H9 (cell line): ENCODE measurements at regions not wholly inside any gene's neighbourhood (a gene's known extent, or its start where the extent isn't known, plus 50 kb on each side); places are given as distances from the start of the nearest gene placed in this dataset.

Experiments used
- DNase-seq: peaks from one replicate; pipeline ENCODE4 v3.0.0-alpha.2; 2017
- H2AFZ ChIP-seq: one replicate; pipeline ENCODE4 v1.6.1; 2013; ENCODE audit warnings: mild to moderate bottlenecking, low read length, control low read depth, moderate library complexity
- H2AK5ac ChIP-seq: 2 replicates; pipeline ENCODE4 v1.6.1; 2013; ENCODE audit warnings: low read length, control low read depth, mixed read lengths; ENCODE audit not compliant: insufficient read length
- H2BK120ac ChIP-seq: one replicate; pipeline ENCODE4 v1.6.1; 2013; ENCODE audit warnings: low read depth, mild to moderate bottlenecking, low read length, control low read depth, inconsistent platforms; ENCODE audit not compliant: poor library complexity, severe bottlenecking
- H2BK12ac ChIP-seq: 2 replicates; pipeline ENCODE4 v1.6.1; 2013; ENCODE audit warnings: low read length, control low read depth, mixed read lengths, low read depth; ENCODE audit not compliant: insufficient read length
- H2BK15ac ChIP-seq: 2 replicates; pipeline ENCODE4 v1.6.1; 2013; ENCODE audit warnings: low read depth, low read length, control low read depth
- H2BK20ac ChIP-seq: one replicate; pipeline ENCODE4 v1.6.1; 2013; ENCODE audit warnings: low read depth, mild to moderate bottlenecking, low read length, control low read depth, inconsistent platforms; ENCODE audit not compliant: poor library complexity, severe bottlenecking
- H2BK5ac ChIP-seq: 2 replicates; pipeline ENCODE4 v1.6.1; 2013; ENCODE audit warnings: low read length, control low read depth, mixed read lengths; ENCODE audit not compliant: insufficient read length
- H3K14ac ChIP-seq: 2 replicates; pipeline ENCODE4 v1.6.1; 2013; ENCODE audit warnings: low read length, control low read depth; ENCODE audit not compliant: insufficient read depth
- H3K18ac ChIP-seq: 2 replicates; pipeline ENCODE4 v1.6.1; 2013; ENCODE audit warnings: low read depth, mild to moderate bottlenecking, mixed read lengths, low read length, control low read depth; ENCODE audit not compliant: insufficient read length
- H3K23ac ChIP-seq: 2 replicates; pipeline ENCODE4 v1.6.1; 2013; ENCODE audit warnings: low read length, control low read depth, mixed read lengths, low read depth; ENCODE audit not compliant: insufficient read length
- H3K23me2 ChIP-seq: 2 replicates; pipeline ENCODE4 v1.6.1; 2013; ENCODE audit warnings: low read depth, mild to moderate bottlenecking, mixed read lengths, low read length, control low read depth; ENCODE audit not compliant: insufficient read length, poor library complexity, severe bottlenecking
- H3K27ac ChIP-seq: 2 replicates; pipeline ENCODE4 v1.5.1; 2013; ENCODE audit warnings: low read length, control low read depth, mixed read lengths, low read depth; ENCODE audit not compliant: insufficient read length
- H3K27me3 ChIP-seq: 2 replicates; pipeline ENCODE4 v1.6.1; 2013; ENCODE audit warnings: low read length, control low read depth, inconsistent platforms; ENCODE audit not compliant: insufficient read depth
- H3K4ac ChIP-seq: 2 replicates; pipeline ENCODE4 v1.6.1; 2013; ENCODE audit warnings: low read depth, mild to moderate bottlenecking, control low read depth, inconsistent platforms, low read length, moderate library complexity
- H3K4me1 ChIP-seq: 2 replicates; pipeline ENCODE4 v1.6.1; 2013; ENCODE audit warnings: low read length, control low read depth, inconsistent platforms; ENCODE audit not compliant: insufficient read depth
- H3K4me2 ChIP-seq: 2 replicates; pipeline ENCODE4 v1.6.1; 2013; ENCODE audit warnings: low read length, control low read depth, mixed read lengths; ENCODE audit not compliant: insufficient read length, insufficient read depth
- H3K56ac ChIP-seq: 2 replicates; pipeline ENCODE4 v1.6.1; 2013; ENCODE audit warnings: low read depth, mild to moderate bottlenecking, mixed read lengths, low read length, control low read depth; ENCODE audit not compliant: insufficient read length
- H3K79me1 ChIP-seq: 2 replicates; pipeline ENCODE4 v1.6.1; 2013; ENCODE audit warnings: low read depth, mild to moderate bottlenecking, moderate library complexity, low read length, control low read depth, inconsistent platforms; ENCODE audit not compliant: insufficient read depth, poor library complexity, severe bottlenecking
- H3K79me2 ChIP-seq: 2 replicates; pipeline ENCODE4 v1.6.1; 2013; ENCODE audit warnings: low read length, control low read depth, inconsistent platforms; ENCODE audit not compliant: insufficient read depth
- H3K9ac ChIP-seq: 2 replicates; pipeline ENCODE4 v1.6.1; 2013; ENCODE audit warnings: low read length, control low read depth, mixed read lengths; ENCODE audit not compliant: insufficient read length; ENCODE audit errors: extremely low read depth
- H3K9me3 ChIP-seq: one replicate; pipeline ENCODE4 v1.6.1; 2013; ENCODE audit warnings: low read depth, low read length, inconsistent platforms; ENCODE audit not compliant: control insufficient read depth
- H3T11ph ChIP-seq: one replicate; pipeline ENCODE4 v1.6.1; 2013; ENCODE audit warnings: mild to moderate bottlenecking, low read length, control low read depth, inconsistent platforms
- H4K20me1 ChIP-seq: one replicate; pipeline ENCODE4 v1.6.1; 2013; ENCODE audit not compliant: control insufficient read depth, insufficient read length, insufficient read depth
- H4K5ac ChIP-seq: 2 replicates; pipeline ENCODE4 v1.6.1; 2013; ENCODE audit warnings: low read depth, mild to moderate bottlenecking, mixed read lengths, low read length, control low read depth; ENCODE audit not compliant: insufficient read length
- H4K8ac ChIP-seq: replicated peaks from 2 replicates; pipeline ENCODE4 v1.6.1; 2013; ENCODE audit warnings: low read length, control low read depth, mixed read lengths, low read depth; ENCODE audit not compliant: insufficient read length
- H4K91ac ChIP-seq: 2 replicates; pipeline ENCODE4 v1.6.1; 2013; ENCODE audit warnings: low read depth, mild to moderate bottlenecking, moderate library complexity, mixed read lengths, low read length, control low read depth; ENCODE audit not compliant: insufficient read length
- H3K27ac Mint-ChIP-seq, 3 experiments: 2 replicates in 2 of 3; 3 replicates in 1 of 3; pipeline ENCODE4 v1.8.0; 2020 to 2021; ENCODE audit warnings: mixed read lengths in 3 of 3, mild to moderate bottlenecking in 1 of 3, moderate library complexity in 1 of 3
- H3K27me3 Mint-ChIP-seq: 2 replicates; pipeline ENCODE4 v1.8.0; 2021; ENCODE audit warnings: low read depth, mild to moderate bottlenecking, moderate library complexity, mixed read lengths
- H3K36me3 Mint-ChIP-seq, 3 experiments: 2 replicates in 2 of 3; 3 replicates in 1 of 3; pipeline ENCODE4 v1.8.0; 2020 to 2021; ENCODE audit warnings: low read depth in 3 of 3, mixed read lengths in 3 of 3; ENCODE audit not compliant: insufficient read depth in 1 of 3
- H3K4me1 Mint-ChIP-seq, 2 experiments: 2 replicates each; pipeline ENCODE4 v1.8.0; 2020; ENCODE audit warnings: mixed read lengths in 2 of 2
- H3K4me3 Mint-ChIP-seq, 2 experiments: 2 replicates in 1 of 2; 3 replicates in 1 of 2; pipeline ENCODE4 v1.8.0; 2020 to 2021; ENCODE audit warnings: mild to moderate bottlenecking in 2 of 2, mixed read lengths in 2 of 2, moderate library complexity in 1 of 2
- H3K9me3 Mint-ChIP-seq, 2 experiments: 2 replicates in 1 of 2; 3 replicates in 1 of 2; pipeline ENCODE4 v1.8.0; 2020; ENCODE audit warnings: mild to moderate bottlenecking in 2 of 2, mixed read lengths in 2 of 2, moderate library complexity in 1 of 2
- WGBS: extraction: QIAGEN DNeasy Blood & Tissue Kit; methylation state at CpG from one replicate; pipeline ENCODE4 v1.1.7; 2013; ENCODE audit warnings: missing lambda C conversion rate, low lambda C conversion rate, mixed read lengths; ENCODE audit not compliant: insufficient read length; ENCODE audit errors: extremely low coverage; 5-methylcytosine and 5-hydroxymethylcytosine counted together
- TF ChIP-seq, protein P1 (sequence below): fragments of 200-600 bp; sonication (generic); conservative IDR thresholded peaks from 3 replicates; pipeline ENCODE4 v1.8.0; 2021; ENCODE audit warnings: antibody characterized with exemption, mild to moderate bottlenecking

- Histone ChIP-seq H2BK12ac (no peak overlapping the region), H3K9ac (no peak overlapping the region), H4K8ac (no peak overlapping the region), H2AK5ac (no peak overlapping the region), H3K14ac (no peak overlapping the region), H3K23me2 (no peaks in the 10 kb centered on the region), H3K4ac (no peak overlapping the region), H2BK20ac (no peak overlapping the region), H3K79me1 (no peaks in the 10 kb centered on the region), H3K79me2 (no peaks in the 10 kb centered on the region), H3K56ac (no peak overlapping the region), H3K4me1 (no peaks in the 10 kb centered on the region), H3K9me3 (no peaks in the 10 kb centered on the region), H3K18ac (no peak overlapping the region), H3T11ph (no peak overlapping the region), H3K27ac (no peak overlapping the region), H2BK120ac (no peak overlapping the region), H2BK15ac (no peak overlapping the region), H3K4me2 (no peak overlapping the region), H3K27me3 (no peaks in the 10 kb centered on the region), H4K5ac (no peak overlapping the region), H2BK5ac (no peak overlapping the region), H3K23ac (no peak overlapping the region), H2AFZ (no peak overlapping the region), H4K20me1 (no peaks in the 10 kb centered on the region), H4K91ac (no peak overlapping the region)
- TF ChIP-seq, protein P1, sequence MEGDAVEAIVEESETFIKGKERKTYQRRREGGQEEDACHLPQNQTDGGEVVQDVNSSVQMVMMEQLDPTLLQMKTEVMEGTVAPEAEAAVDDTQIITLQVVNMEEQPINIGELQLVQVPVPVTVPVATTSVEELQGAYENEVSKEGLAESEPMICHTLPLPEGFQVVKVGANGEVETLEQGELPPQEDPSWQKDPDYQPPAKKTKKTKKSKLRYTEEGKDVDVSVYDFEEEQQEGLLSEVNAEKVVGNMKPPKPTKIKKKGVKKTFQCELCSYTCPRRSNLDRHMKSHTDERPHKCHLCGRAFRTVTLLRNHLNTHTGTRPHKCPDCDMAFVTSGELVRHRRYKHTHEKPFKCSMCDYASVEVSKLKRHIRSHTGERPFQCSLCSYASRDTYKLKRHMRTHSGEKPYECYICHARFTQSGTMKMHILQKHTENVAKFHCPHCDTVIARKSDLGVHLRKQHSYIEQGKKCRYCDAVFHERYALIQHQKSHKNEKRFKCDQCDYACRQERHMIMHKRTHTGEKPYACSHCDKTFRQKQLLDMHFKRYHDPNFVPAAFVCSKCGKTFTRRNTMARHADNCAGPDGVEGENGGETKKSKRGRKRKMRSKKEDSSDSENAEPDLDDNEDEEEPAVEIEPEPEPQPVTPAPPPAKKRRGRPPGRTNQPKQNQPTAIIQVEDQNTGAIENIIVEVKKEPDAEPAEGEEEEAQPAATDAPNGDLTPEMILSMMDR: no peak
- Mint-ChIP-seq H3K36me3 (no peaks in the 10 kb centered on the region), H3K27ac (no peak overlapping the region), H3K4me3 (no peak overlapping the region), H3K9me3 (no peaks in the 10 kb centered on the region), H3K27me3 (no peaks in the 10 kb centered on the region; the same call in 1 of the 2 replicates), H3K4me1 (0 out of 4 replicates have a peak, but pooled peaks cover 0 to 3% of the 10 kb centered on the region in 2 experiments)
- DNase-seq: no peak
- WGBS: no CpG with 5 or more reads among the region's 4 CpGs
Observed at GRCh38 chr1:115898020-115898419, 57.1 kb upstream of the NHLH2 start.
